ENCODE measurements at regions not wholly inside any gene's neighbourhood (a gene's known extent, or its start where the extent isn't known, plus 50 kb on each side); places are given as distances from the start of the nearest gene placed in this dataset.
"Not testable (repeated sequence)": the region's sequence is repeated elsewhere in the genome, so short reads cannot be mapped to it uniquely, and the experiment has no call there.

GRCh38 chr1:95297906-95298305 is 63.9 kb downstream of the RWDD3 start:
- DNase-seq: not testable (repeated sequence)

GRCh38 chr1:95301091-95301490 is 67.1 kb downstream of the RWDD3 start:
- DNase-seq: no peak

GRCh38 chr1:95301614-95302013 is 67.6 kb downstream of the RWDD3 start:
- DNase-seq: no peak

GRCh38 chr1:95304803-95305202 is 70.8 kb downstream of the RWDD3 start:
- no peak for DNase-seq

GRCh38 chr1:95308276-95309030 is 74.4 kb downstream of the RWDD3 start:
- peak; percentile 52 for DNase-seq

GRCh38 chr1:95309031-95309471 is 75.0 kb downstream of the RWDD3 start:
- DNase-seq: peak; percentile 61

- peak; percentile 44 for DNase-seq
These were observed 77.0 kb downstream of the RWDD3 start for GRCh38 chr1:95311014-95311413.

GRCh38 chr1:95311762-95312161 is 77.8 kb downstream of the RWDD3 start:
- no peak for DNase-seq

GRCh38 chr1:95312181-95312580 is 78.2 kb downstream of the RWDD3 start:
- no peak for DNase-seq

GRCh38 chr1:95313527-95313926 is 79.5 kb downstream of the RWDD3 start:
- DNase-seq: no peak

- DNase-seq: peak; percentile 34
These were observed 87.5 kb downstream of the RWDD3 start for GRCh38 chr1:95321531-95321930.

- no peak for DNase-seq
These were observed 89.1 kb downstream of the RWDD3 start for GRCh38 chr1:95323123-95323522.

- DNase-seq: no peak
These were observed 91.3 kb downstream of the RWDD3 start for GRCh38 chr1:95325349-95325748.

- DNase-seq: no peak
These were observed 92.0 kb downstream of the RWDD3 start for GRCh38 chr1:95326023-95326422.

- no peak for DNase-seq
These were observed 98.7 kb downstream of the RWDD3 start for GRCh38 chr1:95332754-95333153.

GRCh38 chr1:95339377-95339776 is 105.4 kb downstream of the RWDD3 start:
- DNase-seq: no peak

- no peak for DNase-seq
These were observed 106.1 kb downstream of the RWDD3 start for GRCh38 chr1:95340061-95340460.

GRCh38 chr1:95352767-95353166 is 118.8 kb downstream of the RWDD3 start:
- DNase-seq: no peak

- DNase-seq: no peak
These were observed 119.2 kb downstream of the RWDD3 start for GRCh38 chr1:95353194-95353593.

GRCh38 chr1:95364546-95364945 is 130.5 kb downstream of the RWDD3 start:
- no peak for DNase-seq

- DNase-seq: no peak
These were observed 132.5 kb downstream of the RWDD3 start for GRCh38 chr1:95366498-95366897.

- no peak for DNase-seq
These were observed 134.2 kb downstream of the RWDD3 start for GRCh38 chr1:95368178-95368577.

GRCh38 chr1:95369985-95370690 is 136.1 kb downstream of the RWDD3 start:
- no peak for DNase-seq
